ENCODE measurements at regions not wholly inside any gene's neighbourhood (a gene's known extent, or its start where the extent isn't known, plus 50 kb on each side); places are given as distances from the start of the nearest gene placed in this dataset.

DNA sequence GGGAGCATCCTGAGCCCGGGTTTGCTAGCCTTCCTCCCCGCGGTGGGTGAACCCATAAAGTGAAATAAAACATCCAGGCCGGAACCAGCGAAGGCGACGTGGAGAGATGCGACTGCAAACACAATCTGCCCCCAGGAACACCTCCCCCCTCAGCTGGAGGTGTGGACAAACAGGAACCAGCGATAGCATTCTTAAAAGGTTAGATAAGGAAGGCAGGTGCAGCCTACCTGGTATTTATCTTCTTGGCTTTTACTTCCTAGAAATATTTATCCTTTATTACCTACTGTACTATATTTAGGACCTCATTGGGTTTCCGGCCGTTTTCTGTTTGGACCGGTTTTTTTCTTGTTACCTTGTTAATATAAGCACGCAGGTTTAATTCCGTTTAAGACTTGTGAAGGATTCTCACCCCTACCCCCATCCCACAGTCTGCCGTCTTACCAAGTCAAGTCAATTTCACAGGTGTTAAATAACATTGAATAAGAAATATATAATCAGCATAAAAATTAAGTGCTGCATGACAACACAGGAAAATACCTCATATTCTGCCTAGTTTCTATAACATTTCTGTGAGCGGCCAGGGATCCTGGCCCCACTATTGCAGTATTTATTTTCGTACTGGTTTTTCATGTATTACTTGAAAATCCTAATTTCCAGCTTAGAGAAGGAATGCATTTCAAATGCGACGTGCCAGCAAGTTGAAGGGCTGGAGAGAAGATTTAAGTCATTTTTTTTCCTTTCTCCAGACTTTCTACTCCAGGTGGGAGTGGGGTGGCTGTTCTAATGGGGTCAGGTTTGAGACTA is 224.0 kb upstream of the ID2 start:
- Mint-ChIP-seq H3K4me1 (ENCODE audit: unreplicated experiment) (peaks cover 55% of the 10 kb centered on the region), H3K27me3 (no peaks in the 10 kb centered on the region), H3K27ac (peak overlapping the region; percentile 87), H3K36me3 (no peaks in the 10 kb centered on the region), H3K9me3 (no peaks in the 10 kb centered on the region), H3K4me3 (peak overlapping the region; percentile 82)
- DNase-seq (ENCODE audit: extremely low spot score, unreplicated experiment): no peak
- TF ChIP-seq, protein P1, sequence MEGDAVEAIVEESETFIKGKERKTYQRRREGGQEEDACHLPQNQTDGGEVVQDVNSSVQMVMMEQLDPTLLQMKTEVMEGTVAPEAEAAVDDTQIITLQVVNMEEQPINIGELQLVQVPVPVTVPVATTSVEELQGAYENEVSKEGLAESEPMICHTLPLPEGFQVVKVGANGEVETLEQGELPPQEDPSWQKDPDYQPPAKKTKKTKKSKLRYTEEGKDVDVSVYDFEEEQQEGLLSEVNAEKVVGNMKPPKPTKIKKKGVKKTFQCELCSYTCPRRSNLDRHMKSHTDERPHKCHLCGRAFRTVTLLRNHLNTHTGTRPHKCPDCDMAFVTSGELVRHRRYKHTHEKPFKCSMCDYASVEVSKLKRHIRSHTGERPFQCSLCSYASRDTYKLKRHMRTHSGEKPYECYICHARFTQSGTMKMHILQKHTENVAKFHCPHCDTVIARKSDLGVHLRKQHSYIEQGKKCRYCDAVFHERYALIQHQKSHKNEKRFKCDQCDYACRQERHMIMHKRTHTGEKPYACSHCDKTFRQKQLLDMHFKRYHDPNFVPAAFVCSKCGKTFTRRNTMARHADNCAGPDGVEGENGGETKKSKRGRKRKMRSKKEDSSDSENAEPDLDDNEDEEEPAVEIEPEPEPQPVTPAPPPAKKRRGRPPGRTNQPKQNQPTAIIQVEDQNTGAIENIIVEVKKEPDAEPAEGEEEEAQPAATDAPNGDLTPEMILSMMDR (conservative IDR thresholded peaks at IDR 0.05): no peak

DNA sequence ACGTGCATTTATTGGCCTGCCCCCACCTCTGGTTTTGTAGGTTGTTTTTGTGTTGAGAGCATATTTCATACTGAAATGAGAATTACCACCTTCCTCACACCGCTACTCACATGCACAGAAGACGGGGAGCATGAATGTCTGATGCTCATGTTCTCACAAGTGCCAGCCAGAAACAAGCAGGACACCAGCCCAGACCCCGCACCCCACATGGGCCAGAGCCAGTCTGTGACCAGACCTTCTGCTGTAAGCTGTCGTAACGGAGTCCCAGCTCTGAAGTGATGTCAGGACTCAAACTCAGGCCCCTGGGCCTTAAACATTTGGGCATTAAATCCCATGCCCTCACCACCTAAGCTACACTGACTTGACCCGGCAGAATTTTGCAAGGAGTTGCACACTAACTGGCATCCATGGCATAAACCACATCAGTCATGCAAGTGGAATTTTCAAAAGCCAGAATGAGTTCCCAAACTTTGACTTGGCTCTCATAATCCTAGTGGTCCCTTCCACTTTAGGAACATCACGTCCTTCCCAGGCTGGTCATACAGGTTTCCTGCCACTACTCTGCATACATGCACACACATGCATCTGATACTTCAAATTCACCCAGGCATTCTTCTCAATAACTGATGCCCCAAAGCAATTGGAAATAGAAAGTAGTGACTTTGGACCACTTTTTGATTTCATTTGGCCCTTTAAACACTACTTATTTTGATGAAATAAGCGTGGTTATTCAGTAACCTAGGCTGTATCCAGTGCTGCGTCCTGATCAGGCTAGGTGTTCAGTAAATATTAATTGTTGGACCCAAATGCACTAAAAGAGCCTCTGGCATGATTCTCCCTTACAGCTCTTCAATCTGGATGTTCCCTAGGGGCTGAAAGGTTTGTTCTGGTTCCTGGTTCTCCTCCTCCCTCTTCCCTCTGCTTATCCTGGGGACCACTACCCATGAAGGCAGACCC is 223.1 kb upstream of the ID2 start:
- Mint-ChIP-seq H3K36me3 (no peaks in the 10 kb centered on the region), H3K4me3 (peak overlapping the region; percentile 82), H3K27me3 (no peaks in the 10 kb centered on the region), H3K27ac (peak overlapping the region; percentile 87), H3K9me3 (no peaks in the 10 kb centered on the region), H3K4me1 (ENCODE audit: unreplicated experiment) (peaks cover 47% of the 10 kb centered on the region)
- TF ChIP-seq, protein P1 (conservative IDR thresholded peaks at IDR 0.05): no peak
- no peak for DNase-seq (ENCODE audit: extremely low spot score, unreplicated experiment)

DNA sequence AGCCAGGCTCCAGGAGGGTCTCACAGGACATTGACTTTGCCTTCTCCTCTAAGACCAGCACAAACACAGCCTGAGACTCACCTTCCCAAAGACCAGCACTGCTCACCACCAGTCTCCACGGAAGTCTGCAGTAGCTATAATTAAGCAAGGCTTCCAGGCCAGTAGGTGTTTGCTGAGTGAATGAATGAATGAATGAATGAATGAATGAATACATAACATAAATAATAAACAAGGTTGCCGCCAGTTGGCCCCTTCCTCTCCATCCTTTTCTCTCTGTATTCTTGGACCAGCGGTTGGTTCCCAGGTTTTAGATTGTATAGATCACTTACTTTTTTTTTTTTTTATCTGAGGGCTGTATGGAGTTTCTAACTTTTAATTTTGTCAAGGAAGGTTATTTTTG is 222.4 kb upstream of the ID2 start:
- TF ChIP-seq, protein P1 (conservative IDR thresholded peaks at IDR 0.05): no peak
- Mint-ChIP-seq H3K4me1 (ENCODE audit: unreplicated experiment) (peaks cover 45% of the 10 kb centered on the region), H3K4me3 (no peak overlapping the region), H3K27me3 (no peaks in the 10 kb centered on the region), H3K9me3 (no peaks in the 10 kb centered on the region), H3K27ac (no peak overlapping the region), H3K36me3 (no peaks in the 10 kb centered on the region)
- no peak for DNase-seq (ENCODE audit: extremely low spot score, unreplicated experiment)

DNA sequence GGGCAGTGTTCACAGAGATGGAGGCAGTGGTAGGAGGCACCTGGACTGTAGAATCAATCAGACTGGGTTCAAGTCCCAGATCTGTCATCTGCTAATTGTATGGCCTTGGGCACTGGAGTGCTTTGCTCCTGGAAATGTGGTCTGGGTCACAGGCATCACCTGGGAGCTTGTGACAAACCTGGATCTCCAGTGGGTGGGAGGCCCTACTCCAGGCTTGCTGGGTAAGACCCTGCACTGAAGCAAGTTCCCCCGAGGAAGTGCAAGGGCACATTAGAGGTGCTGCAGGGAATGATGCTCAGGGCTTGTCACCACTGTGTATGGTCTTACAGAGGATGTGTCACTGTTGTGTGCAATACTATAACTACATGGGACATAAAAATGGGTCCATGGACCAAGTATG is 220.5 kb upstream of the ID2 start:
- no peaks in the 10 kb centered on the region for H3K9me3 Mint-ChIP-seq
- no peaks in the 10 kb centered on the region for H3K36me3 Mint-ChIP-seq
- no peak for DNase-seq (ENCODE audit: extremely low spot score, unreplicated experiment)
- TF ChIP-seq, protein P1 (conservative IDR thresholded peaks at IDR 0.05): no peak
- no peaks in the 10 kb centered on the region for H3K27me3 Mint-ChIP-seq
- no peak overlapping the region for H3K4me3 Mint-ChIP-seq
- H3K4me1 Mint-ChIP-seq (ENCODE audit: unreplicated experiment): peaks cover 27% of the 10 kb centered on the region
- no peak overlapping the region for H3K27ac Mint-ChIP-seq

DNA sequence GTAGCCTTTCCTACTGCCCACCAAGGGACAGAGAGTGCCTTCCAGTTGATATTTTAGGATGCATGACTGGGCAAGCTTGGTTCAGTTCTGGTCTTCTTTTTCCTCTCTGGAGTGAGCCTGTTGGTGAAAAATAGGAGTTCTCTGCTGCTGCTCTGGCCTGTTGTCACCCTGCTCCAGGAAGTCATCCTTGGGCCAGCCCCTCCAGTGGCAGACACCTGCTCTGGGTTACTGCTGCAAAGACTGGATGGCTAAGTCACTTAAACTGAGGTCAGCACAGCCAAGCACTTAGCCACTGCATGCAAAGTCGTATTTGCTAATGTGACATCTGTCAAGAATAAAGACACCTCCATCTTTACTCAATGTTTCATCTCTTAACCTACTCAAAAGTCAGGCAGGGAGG is 219.6 kb upstream of the ID2 start:
- Mint-ChIP-seq H3K27ac (no peak overlapping the region), H3K4me3 (no peak overlapping the region), H3K36me3 (no peaks in the 10 kb centered on the region), H3K4me1 (ENCODE audit: unreplicated experiment) (peaks cover 27% of the 10 kb centered on the region), H3K9me3 (peaks cover 4% of the 10 kb centered on the region), H3K27me3 (no peaks in the 10 kb centered on the region)
- no peak for DNase-seq (ENCODE audit: extremely low spot score, unreplicated experiment)
- TF ChIP-seq, protein P1 (conservative IDR thresholded peaks at IDR 0.05): no peak

Data from type B pancreatic cell (in vitro differentiated cells).